HAP-1 (cell line): ENCODE measurements at regions not wholly inside any gene's neighbourhood (a gene's known extent, or its start where the extent isn't known, plus 50 kb on each side); places are given as distances from the start of the nearest gene placed in this dataset.

Experiments used
- DNase-seq, 2 experiments: peaks; one replicate each; pipeline ENCODE4 v3.0.0-alpha.2; 2016 to 2020; ENCODE audit warnings: low spot score in 2 of 2
- H3K27me3 ChIP-seq: fragments of 250-450 bp; sonication (Bioruptor Pico); 2 replicates; pipeline ENCODE4 v1.5.1; 2020; ENCODE audit warnings: low read depth, mild to moderate bottlenecking, moderate library complexity
- H3K36me3 ChIP-seq: fragments of 250-450 bp; sonication (Bioruptor Pico); replicated peaks from 2 replicates; pipeline ENCODE4 v1.5.1; 2020; ENCODE audit warnings: mild to moderate bottlenecking
- H3K4me1 ChIP-seq: fragments of 250-450 bp; sonication (Bioruptor Pico); 2 replicates; pipeline ENCODE4 v1.5.1; 2020; ENCODE audit warnings: mild to moderate bottlenecking
- H3K4me3 ChIP-seq: fragments of 250-450 bp; sonication (Bioruptor Pico); 2 replicates; pipeline ENCODE4 v1.5.1; 2020; ENCODE audit warnings: mild to moderate bottlenecking, moderate library complexity
- H3K9me3 ChIP-seq: fragments of 250-450 bp; sonication (Bioruptor Pico); 2 replicates; pipeline ENCODE4 v1.5.1; 2020; ENCODE audit warnings: mild to moderate bottlenecking, moderate library complexity
- in situ Hi-C: fragments of 300-500 bp; cut with MboI; formaldehyde crosslinking; loops from 3 replicates; pipeline ENCODE4 v1.14.3; 2020; ENCODE audit warnings: low sequenced_read_pairs, inconsistent platforms, mixed read lengths

GRCh38 chr12:4223273-4223845 is 50.2 kb upstream of the CCND2 start:
- no peak for DNase-seq
- no peaks in the 10 kb centered on the region for H3K4me1 ChIP-seq
- no peaks in the 10 kb centered on the region for H3K27me3 ChIP-seq
- no peaks in the 10 kb centered on the region for H3K9me3 ChIP-seq
- in situ Hi-C loops = no loop called here
- no peak overlapping the region for H3K4me3 ChIP-seq
- H3K36me3 ChIP-seq = no peaks in the 10 kb centered on the region

DNA sequence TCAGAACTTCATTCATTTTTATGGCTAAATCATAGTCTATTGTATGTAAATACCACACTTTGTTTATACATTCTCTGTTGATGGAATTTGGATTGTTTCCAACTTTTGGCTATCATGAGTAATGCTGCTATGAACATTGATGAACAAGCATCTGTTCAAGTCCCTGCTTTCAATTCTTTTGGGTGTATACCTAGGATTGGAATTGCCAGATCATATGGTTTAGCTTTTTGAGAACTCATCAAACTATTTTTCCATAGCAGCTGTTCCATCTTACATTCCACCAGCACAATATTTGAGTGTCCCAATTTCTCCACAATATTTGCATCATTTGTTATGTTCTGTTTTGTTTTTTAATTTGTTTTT is 52.3 kb upstream of the CCND2 start:
- DNase-seq = no peak
- Histone ChIP-seq H3K4me1 (no peaks in the 10 kb centered on the region), H3K4me3 (no peak overlapping the region), H3K27me3 (peaks cover 1% of the 10 kb centered on the region), H3K36me3 (no peaks in the 10 kb centered on the region), H3K9me3 (no peaks in the 10 kb centered on the region)
- in situ Hi-C loops = no loop called here

GRCh38 chr12:4220536-4221257 is 52.9 kb upstream of the CCND2 start:
- H3K9me3 ChIP-seq = no peaks in the 10 kb centered on the region
- in situ Hi-C loops = no loop called here
- H3K4me1 ChIP-seq = no peaks in the 10 kb centered on the region
- H3K27me3 ChIP-seq = peaks cover 6% of the 10 kb centered on the region
- no peaks in the 10 kb centered on the region for H3K36me3 ChIP-seq
- no peak for DNase-seq
- no peak overlapping the region for H3K4me3 ChIP-seq

- no peaks in the 10 kb centered on the region for H3K9me3 ChIP-seq
- H3K4me1 ChIP-seq = no peaks in the 10 kb centered on the region
- in situ Hi-C loops = no loop called here
- DNase-seq = no peak
- no peak overlapping the region for H3K4me3 ChIP-seq
- no peaks in the 10 kb centered on the region for H3K36me3 ChIP-seq
- peaks cover 9% of the 10 kb centered on the region for H3K27me3 ChIP-seq
These were observed 56.5 kb upstream of the CCND2 start for GRCh38 chr12:4217091-4217490.

DNA sequence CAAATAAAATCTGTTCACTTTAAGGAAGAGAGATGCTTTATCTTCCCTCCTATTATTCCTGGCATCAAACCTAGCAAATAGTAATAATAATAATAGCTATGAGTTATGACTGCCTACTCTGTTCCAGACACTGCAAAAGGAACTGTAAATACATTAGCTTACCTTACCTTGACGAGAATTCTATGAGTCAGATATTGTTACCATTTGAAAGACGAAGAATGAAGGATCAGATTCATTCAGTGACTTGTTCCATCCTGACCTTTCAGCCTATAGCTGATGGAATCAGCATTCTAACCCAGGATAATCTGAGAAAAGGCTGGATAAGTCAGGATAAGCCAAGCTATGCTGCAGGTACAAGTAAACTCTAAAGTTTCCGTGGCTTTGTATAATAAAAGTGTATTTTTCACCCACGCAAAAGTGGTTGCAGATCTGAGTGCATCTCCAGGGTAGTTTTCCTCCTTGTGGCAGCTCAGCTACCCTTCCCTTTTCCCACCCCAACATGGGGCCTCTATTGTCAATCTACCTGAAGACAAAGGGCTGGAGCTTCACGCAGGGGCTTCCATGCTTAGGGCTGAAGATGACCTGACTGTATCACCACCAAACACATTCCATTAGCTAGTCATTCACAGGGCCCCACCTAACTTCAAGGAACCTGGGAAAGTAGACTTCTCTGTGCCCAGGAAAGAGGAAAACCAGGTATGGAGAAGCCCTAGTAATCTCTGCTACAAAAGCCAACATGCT is 57.2 kb upstream of the CCND2 start:
- in situ Hi-C loops = no loop called here
- Histone ChIP-seq H3K4me1 (no peaks in the 10 kb centered on the region), H3K36me3 (no peaks in the 10 kb centered on the region), H3K4me3 (no peak overlapping the region), H3K27me3 (peaks cover 9% of the 10 kb centered on the region), H3K9me3 (no peaks in the 10 kb centered on the region)
- no peak for DNase-seq

DNA sequence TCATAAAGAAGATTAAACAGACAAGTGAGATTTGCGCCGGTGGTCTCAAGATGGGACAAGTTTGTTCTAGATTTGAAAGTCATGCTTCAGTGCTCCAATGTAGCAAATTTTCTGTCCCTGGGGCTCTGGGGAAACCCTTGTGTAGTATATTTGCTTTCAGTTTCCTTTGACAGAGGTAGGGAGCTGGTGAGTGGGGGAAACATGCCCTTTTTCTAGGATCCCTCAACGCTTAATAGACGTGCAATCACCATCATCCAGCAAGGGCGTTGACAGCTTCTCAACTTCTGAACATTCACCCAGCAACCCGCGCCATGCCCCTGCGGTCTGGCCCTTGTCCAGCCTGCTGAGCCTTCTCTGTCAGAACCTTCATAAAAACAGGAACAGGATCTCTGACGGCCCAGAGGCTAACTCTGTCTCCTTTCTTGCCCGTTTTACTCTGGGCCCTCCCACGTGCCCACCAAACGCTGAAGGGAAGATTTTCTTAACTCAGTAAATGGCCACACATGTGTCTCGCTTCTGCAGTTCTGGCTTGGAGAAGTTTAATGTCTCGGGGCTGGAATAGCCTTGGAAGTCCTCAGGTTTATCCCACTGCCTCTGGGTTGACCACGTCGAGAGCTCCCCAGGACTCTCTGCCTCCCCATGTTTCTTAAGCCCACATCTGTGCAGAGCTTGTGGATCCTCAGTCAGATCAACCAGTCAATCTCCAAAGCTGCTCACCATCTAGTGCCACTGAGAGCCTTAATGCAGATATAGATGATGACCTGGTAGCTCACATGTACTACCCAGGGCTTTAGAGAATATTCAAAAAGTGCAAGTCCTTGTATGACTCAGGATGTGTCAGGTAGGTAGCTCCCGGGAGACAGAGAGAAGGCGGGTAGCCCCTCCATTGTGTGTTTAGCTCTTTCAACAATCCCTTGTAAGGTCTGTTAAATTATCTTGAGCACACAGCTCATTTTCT is 58.1 kb upstream of the CCND2 start:
- Histone ChIP-seq H3K4me3 (no peak overlapping the region), H3K9me3 (no peaks in the 10 kb centered on the region), H3K36me3 (no peaks in the 10 kb centered on the region), H3K27me3 (peaks cover 9% of the 10 kb centered on the region), H3K4me1 (no peaks in the 10 kb centered on the region)
- DNase-seq = no peak
- in situ Hi-C loops = no loop called here

DNA sequence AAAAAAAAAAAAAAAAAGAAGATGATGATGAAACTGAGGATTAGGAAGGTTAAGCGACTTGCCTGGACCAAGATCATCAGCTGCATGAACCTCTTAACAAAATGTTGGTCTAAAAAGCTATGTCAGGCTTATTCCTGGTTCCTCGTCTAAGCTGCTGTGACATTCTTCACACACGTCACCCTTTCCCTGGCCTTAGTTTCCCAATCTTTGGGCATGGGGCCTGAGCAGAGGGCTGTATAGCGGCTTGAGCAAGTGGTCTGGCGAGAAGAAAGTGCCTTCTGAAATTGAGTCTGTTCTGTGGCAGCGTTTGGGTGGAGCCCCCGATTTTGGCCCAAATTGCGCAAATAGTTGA is 58.7 kb upstream of the CCND2 start:
- DNase-seq = no peak
- in situ Hi-C loops = no loop called here
- H3K36me3 ChIP-seq = no peaks in the 10 kb centered on the region
- H3K4me1 ChIP-seq = no peaks in the 10 kb centered on the region
- no peak overlapping the region for H3K4me3 ChIP-seq
- peaks cover 9% of the 10 kb centered on the region for H3K27me3 ChIP-seq
- H3K9me3 ChIP-seq = no peaks in the 10 kb centered on the region

GRCh38 chr12:4213471-4213870 is 60.1 kb upstream of the CCND2 start:
- H3K4me1 ChIP-seq = no peaks in the 10 kb centered on the region
- in situ Hi-C loops = no loop called here
- no peak overlapping the region for H3K4me3 ChIP-seq
- H3K36me3 ChIP-seq = no peaks in the 10 kb centered on the region
- H3K9me3 ChIP-seq = no peaks in the 10 kb centered on the region
- peaks cover 9% of the 10 kb centered on the region for H3K27me3 ChIP-seq
- DNase-seq = no peak

DNA sequence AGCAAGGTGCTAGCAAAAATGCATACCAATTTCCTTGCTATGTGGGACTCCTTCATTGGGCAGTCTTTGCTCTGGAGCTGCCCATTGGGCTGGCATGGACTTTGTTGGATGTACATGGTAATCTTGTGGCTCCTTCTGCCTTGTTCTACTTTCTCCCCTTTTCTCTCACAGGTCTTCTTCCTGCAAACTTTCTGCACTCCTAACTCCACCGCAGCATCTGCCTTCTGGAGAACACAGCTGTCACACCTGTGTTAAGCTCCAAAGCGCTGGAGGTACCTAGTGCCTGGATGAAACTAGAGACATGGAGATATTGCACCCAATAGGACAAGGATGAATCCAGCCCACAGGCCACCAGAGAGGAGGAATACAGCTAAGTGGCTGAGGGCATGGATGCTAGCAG is 60.7 kb upstream of the CCND2 start:
- Histone ChIP-seq H3K4me1 (no peaks in the 10 kb centered on the region), H3K4me3 (no peak overlapping the region), H3K27me3 (peaks cover 9% of the 10 kb centered on the region), H3K36me3 (no peaks in the 10 kb centered on the region), H3K9me3 (no peaks in the 10 kb centered on the region)
- in situ Hi-C loops = no loop called here
- no peak for DNase-seq

DNA sequence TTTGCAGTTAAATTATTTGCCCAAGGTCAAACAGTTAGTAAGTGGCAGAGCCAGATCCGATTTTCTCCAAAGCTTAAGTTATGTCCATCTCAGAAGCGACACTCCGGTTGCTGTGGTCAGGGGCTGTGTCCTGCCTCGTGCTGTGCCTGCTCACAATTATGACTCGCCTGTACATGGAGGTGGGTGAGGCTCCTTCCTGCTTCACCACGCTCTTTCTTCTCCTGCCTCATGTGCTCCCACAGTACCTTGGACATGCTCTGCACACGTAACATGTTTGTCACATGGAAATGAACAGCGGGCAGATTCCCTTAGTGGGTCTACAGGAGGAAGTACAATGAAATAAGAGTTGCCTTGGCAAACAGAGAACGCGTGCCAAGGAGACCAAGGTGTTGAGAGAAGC is 62.2 kb upstream of the CCND2 start:
- in situ Hi-C loops = no loop called here
- DNase-seq = no peak
- Histone ChIP-seq H3K4me1 (no peaks in the 10 kb centered on the region), H3K27me3 (peaks cover 9% of the 10 kb centered on the region), H3K36me3 (no peaks in the 10 kb centered on the region), H3K9me3 (no peaks in the 10 kb centered on the region), H3K4me3 (no peak overlapping the region)

DNA sequence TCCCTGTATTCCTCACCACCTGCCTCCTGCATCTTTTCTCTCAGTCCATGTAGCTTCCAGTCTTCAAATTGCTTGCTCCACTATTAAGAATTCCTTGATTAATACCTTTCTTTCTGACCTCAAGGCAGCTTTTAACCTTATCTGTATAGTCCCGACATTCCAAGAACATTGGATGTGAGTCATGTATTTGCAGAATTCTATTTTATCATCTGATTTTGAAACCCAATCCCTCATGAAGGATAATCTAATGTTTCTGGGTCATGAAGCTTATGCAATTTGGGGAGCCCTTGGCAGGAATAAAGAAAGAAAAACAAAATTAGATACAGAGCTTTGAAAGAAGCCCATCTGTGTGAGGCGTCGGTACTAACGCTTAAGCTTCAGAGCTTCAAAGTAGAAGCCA is 63.4 kb upstream of the CCND2 start:
- Histone ChIP-seq H3K4me3 (no peak overlapping the region), H3K27me3 (peaks cover 5% of the 10 kb centered on the region; the same call in 1 of the 2 replicates), H3K36me3 (no peaks in the 10 kb centered on the region), H3K4me1 (no peaks in the 10 kb centered on the region), H3K9me3 (no peaks in the 10 kb centered on the region)
- in situ Hi-C loops = no loop called here
- DNase-seq = no peak

DNA sequence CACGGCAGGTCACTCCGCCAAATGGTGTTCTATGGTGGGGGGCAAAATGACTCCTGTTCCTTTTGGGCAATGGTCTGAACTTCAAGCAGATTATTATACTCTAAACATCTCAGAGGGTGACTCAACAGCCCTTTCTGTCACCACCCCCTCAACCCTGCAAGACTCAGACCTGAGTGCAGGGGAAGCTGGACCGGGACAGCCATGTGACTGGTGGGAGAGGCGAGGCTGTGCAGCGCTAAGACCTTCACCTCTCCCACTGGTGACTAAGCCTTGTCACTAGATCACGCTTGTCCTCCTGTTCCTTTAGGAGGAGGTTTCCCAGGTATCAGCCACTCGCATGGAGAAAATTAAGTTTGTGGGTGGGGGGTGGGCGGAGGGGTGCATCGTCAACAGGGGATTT is 67.1 kb upstream of the CCND2 start:
- no peaks in the 10 kb centered on the region for H3K9me3 ChIP-seq
- H3K27me3 ChIP-seq = peaks cover 7% of the 10 kb centered on the region; the same call in 1 of the 2 replicates
- DNase-seq = no peak
- H3K4me1 ChIP-seq = no peaks in the 10 kb centered on the region
- in situ Hi-C loops = no loop called here
- H3K4me3 ChIP-seq = no peak overlapping the region
- no peaks in the 10 kb centered on the region for H3K36me3 ChIP-seq

GRCh38 chr12:4203772-4204376 is 69.7 kb upstream of the CCND2 start:
- H3K27me3 ChIP-seq = peaks cover 7% of the 10 kb centered on the region; the same call in 1 of the 2 replicates
- H3K4me1 ChIP-seq = no peaks in the 10 kb centered on the region
- in situ Hi-C loops = no loop called here
- no peak overlapping the region for H3K4me3 ChIP-seq
- no peaks in the 10 kb centered on the region for H3K9me3 ChIP-seq
- no peaks in the 10 kb centered on the region for H3K36me3 ChIP-seq
- DNase-seq = no peak
